Astrocyte (in vitro differentiated cells and primary cell): ENCODE measurements at regions not wholly inside any gene's neighbourhood (a gene's known extent, or its start where the extent isn't known, plus 50 kb on each side); places are given as distances from the start of the nearest gene placed in this dataset.

ENCODE experiments used
- EZH2 ChIP-seq: IDR thresholded peaks from 2 replicates; pipeline ENCODE4 v1.6.1; 2012; ENCODE audit warnings: mild to moderate bottlenecking, low read length, inconsistent platforms; ENCODE audit not compliant: insufficient read depth
- TF ChIP-seq, protein P1 (sequence below): IDR thresholded peaks from 2 replicates; pipeline ENCODE4 v1.5.1; 2011; ENCODE audit warnings: low read depth, mild to moderate bottlenecking, inconsistent platforms, low read length, moderate library complexity; ENCODE audit not compliant: insufficient read depth

DNA sequence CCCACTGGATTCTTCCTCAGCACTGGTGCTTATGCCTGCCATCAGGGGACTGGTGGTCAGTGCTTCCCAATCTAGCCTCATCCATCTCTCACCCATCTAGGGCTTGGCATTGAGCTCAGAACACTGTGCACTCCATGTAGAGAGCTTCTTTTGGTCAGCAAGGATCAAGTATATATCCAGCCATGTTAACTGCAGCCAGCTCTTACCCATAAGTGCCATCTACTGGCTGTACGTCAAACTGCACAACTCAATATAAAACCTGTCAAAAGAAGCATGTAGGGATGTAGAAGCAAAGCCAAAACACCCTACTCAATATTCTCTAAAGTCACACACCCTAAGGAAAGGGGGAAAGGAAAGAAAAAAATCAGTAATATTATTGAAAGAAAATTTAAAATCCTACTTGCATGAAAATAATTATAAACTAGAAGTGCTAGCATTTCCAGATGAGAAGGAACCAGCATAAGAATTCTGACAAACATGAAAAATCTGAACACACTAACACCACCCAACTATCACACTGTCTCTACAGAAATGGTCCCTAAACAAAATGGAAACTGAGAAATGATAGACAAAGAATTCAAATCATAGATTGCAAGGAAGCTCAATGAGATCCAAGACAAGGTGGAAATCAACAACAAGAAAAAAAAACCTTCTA is 531.1 kb upstream of the STEAP1 start:
- TF ChIP-seq, protein P1, sequence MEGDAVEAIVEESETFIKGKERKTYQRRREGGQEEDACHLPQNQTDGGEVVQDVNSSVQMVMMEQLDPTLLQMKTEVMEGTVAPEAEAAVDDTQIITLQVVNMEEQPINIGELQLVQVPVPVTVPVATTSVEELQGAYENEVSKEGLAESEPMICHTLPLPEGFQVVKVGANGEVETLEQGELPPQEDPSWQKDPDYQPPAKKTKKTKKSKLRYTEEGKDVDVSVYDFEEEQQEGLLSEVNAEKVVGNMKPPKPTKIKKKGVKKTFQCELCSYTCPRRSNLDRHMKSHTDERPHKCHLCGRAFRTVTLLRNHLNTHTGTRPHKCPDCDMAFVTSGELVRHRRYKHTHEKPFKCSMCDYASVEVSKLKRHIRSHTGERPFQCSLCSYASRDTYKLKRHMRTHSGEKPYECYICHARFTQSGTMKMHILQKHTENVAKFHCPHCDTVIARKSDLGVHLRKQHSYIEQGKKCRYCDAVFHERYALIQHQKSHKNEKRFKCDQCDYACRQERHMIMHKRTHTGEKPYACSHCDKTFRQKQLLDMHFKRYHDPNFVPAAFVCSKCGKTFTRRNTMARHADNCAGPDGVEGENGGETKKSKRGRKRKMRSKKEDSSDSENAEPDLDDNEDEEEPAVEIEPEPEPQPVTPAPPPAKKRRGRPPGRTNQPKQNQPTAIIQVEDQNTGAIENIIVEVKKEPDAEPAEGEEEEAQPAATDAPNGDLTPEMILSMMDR, result peak; percentile 56
- no peak for TF ChIP-seq EZH2
